Fibroblast of skin of abdomen (primary cell): ENCODE measurements at regions not wholly inside any gene's neighbourhood (a gene's known extent, or its start where the extent isn't known, plus 50 kb on each side); places are given as distances from the start of the nearest gene placed in this dataset.
A peak's percentile ranks its signal among the peaks of the same experiment; 100 is the strongest.

ENCODE experiments used
- DNase-seq: peaks from one replicate; pipeline ENCODE4 v3.0.0-alpha.2; 2013

- DNase-seq = peak; percentile 23
Measured at GRCh38 chr12:93247313-93247991, 130.3 kb upstream of the NUDT4 start.

GRCh38 chr12:93252221-93252620 lies 125.5 kb upstream of the NUDT4 start:
- no peak for DNase-seq

- no peak for DNase-seq
Measured at GRCh38 chr12:93254911-93255310, 122.8 kb upstream of the NUDT4 start.

GRCh38 chr12:93256256-93256969 lies 121.3 kb upstream of the NUDT4 start:
- DNase-seq = peak; percentile 23

- DNase-seq = no peak
Measured at GRCh38 chr12:93261505-93262094, 116.1 kb upstream of the NUDT4 start.

- no peak for DNase-seq
Measured at GRCh38 chr12:93272997-93273396, 104.7 kb upstream of the NUDT4 start.

- no peak for DNase-seq
Measured at GRCh38 chr12:93273834-93274564, 103.7 kb upstream of the NUDT4 start.

- DNase-seq = no peak
Measured at GRCh38 chr12:93274937-93275336, 102.8 kb upstream of the NUDT4 start.

GRCh38 chr12:93275589-93275988 lies 102.1 kb upstream of the NUDT4 start:
- no peak for DNase-seq

GRCh38 chr12:93279565-93280412 lies 97.9 kb upstream of the NUDT4 start:
- no peak for DNase-seq

- DNase-seq = no peak
Measured at GRCh38 chr12:93287149-93287548, 90.6 kb upstream of the NUDT4 start.

- no peak for DNase-seq
Measured at GRCh38 chr12:93288626-93289025, 89.1 kb upstream of the NUDT4 start.

- DNase-seq = no peak
Measured at GRCh38 chr12:93290391-93290790, 87.3 kb upstream of the NUDT4 start.

GRCh38 chr12:93292213-93292612 lies 85.5 kb upstream of the NUDT4 start:
- no peak for DNase-seq

- no peak for DNase-seq
Measured at GRCh38 chr12:93292731-93293566, 84.8 kb upstream of the NUDT4 start.

GRCh38 chr12:93297032-93297431 lies 80.7 kb upstream of the NUDT4 start:
- no peak for DNase-seq

GRCh38 chr12:93297536-93297935 lies 80.2 kb upstream of the NUDT4 start:
- no peak for DNase-seq

GRCh38 chr12:93299262-93299846 lies 78.4 kb upstream of the NUDT4 start:
- DNase-seq = no peak

- DNase-seq = no peak
Measured at GRCh38 chr12:93300611-93301021, 77.1 kb upstream of the NUDT4 start.

- peak; percentile 59 for DNase-seq
Measured at GRCh38 chr12:93302331-93303229, 75.1 kb upstream of the NUDT4 start.
